HK-2 (cell line): ENCODE measurements at regions not wholly inside any gene's neighbourhood (a gene's known extent, or its start where the extent isn't known, plus 50 kb on each side); places are given as distances from the start of the nearest gene placed in this dataset.
A peak's percentile ranks its signal among the peaks of the same experiment; 100 is the strongest.
"Not testable (repeated sequence)": the region's sequence is repeated elsewhere in the genome, so short reads cannot be mapped to it uniquely, and the experiment has no call there.

Experiments used
- DNase-seq: peaks from one replicate; pipeline ENCODE4 v3.0.0-alpha.2; 2018; ENCODE audit not compliant: unreplicated experiment

- not testable (repeated sequence) for DNase-seq
These were observed 1937.1 kb upstream of the DEFB115 start for GRCh38 chr20:29320216-29320949.

GRCh38 chr20:29323631-29324515 is 1933.6 kb upstream of the DEFB115 start:
- not testable (repeated sequence) for DNase-seq

- DNase-seq: not testable (repeated sequence)
These were observed 1932.8 kb upstream of the DEFB115 start for GRCh38 chr20:29324516-29325303.

- no peak for DNase-seq
These were observed 1932.2 kb upstream of the DEFB115 start for GRCh38 chr20:29325304-29325640.

- not testable (repeated sequence) for DNase-seq
These were observed 1931.7 kb upstream of the DEFB115 start for GRCh38 chr20:29325781-29326180.

- DNase-seq: no peak
These were observed 1930.9 kb upstream of the DEFB115 start for GRCh38 chr20:29326376-29327070.

- DNase-seq: peak; percentile 14
These were observed 1929.7 kb upstream of the DEFB115 start for GRCh38 chr20:29327600-29328420.

- DNase-seq: not testable (repeated sequence)
These were observed 1926.9 kb upstream of the DEFB115 start for GRCh38 chr20:29330429-29331115.

- no peak for DNase-seq
These were observed 1907.6 kb upstream of the DEFB115 start for GRCh38 chr20:29349836-29350235.

GRCh38 chr20:29375937-29376336 is 1881.5 kb upstream of the DEFB115 start:
- not testable (repeated sequence) for DNase-seq

- DNase-seq: not testable (repeated sequence)
These were observed 1864.6 kb upstream of the DEFB115 start for GRCh38 chr20:29392853-29393252.

GRCh38 chr20:29408034-29408695 is 1849.3 kb upstream of the DEFB115 start:
- no peak for DNase-seq

- DNase-seq: not testable (repeated sequence)
These were observed 1848.8 kb upstream of the DEFB115 start for GRCh38 chr20:29408707-29409106.

GRCh38 chr20:29409160-29409689 is 1848.2 kb upstream of the DEFB115 start:
- DNase-seq: not testable (repeated sequence)

- no peak for DNase-seq
These were observed 1847.3 kb upstream of the DEFB115 start for GRCh38 chr20:29409833-29410805.

GRCh38 chr20:29410806-29411457 is 1846.5 kb upstream of the DEFB115 start:
- no peak for DNase-seq

GRCh38 chr20:29411458-29411820 is 1846.0 kb upstream of the DEFB115 start:
- DNase-seq: not testable (repeated sequence)
